Activated CD4-positive, alpha-beta T cell treated with anti-CD3 and anti-CD28 coated beads, Interleukin-2, amount 10 ng/mL, durations not matched to agents 7 days and 5 days (primary cell): ENCODE measurements at regions not wholly inside any gene's neighbourhood (a gene's known extent, or its start where the extent isn't known, plus 50 kb on each side); places are given as distances from the start of the nearest gene placed in this dataset.
"Not testable (repeated sequence)": the region's sequence is repeated elsewhere in the genome, so short reads cannot be mapped to it uniquely, and the experiment has no call there.

Source experiments
- CTCF ChIA-PET: fragments of 350-600 bp; sonication (Branson Sonifier 250); formaldehyde crosslinking; loops from one replicate; lab custom pipeline; 2021; ENCODE audit warnings: antibody characterized with exemption; lab: Charles Lee
- POLR2A ChIA-PET: fragments of 350-600 bp; sonication (Branson Sonifier 250); formaldehyde crosslinking; loops from one replicate; lab custom pipeline; 2021; ENCODE audit warnings: antibody characterized with exemption; lab: Charles Lee
- DNase-seq: peaks from one replicate; pipeline ENCODE4 v3.0.0-alpha.2; 2020
- H3K27ac Mint-ChIP-seq: one replicate; pipeline ENCODE4 v1.8.0; 2021; ENCODE audit warnings: mild to moderate bottlenecking, moderate library complexity, mixed read lengths
- H3K27me3 Mint-ChIP-seq: one replicate; pipeline ENCODE4 v1.8.0; 2021; ENCODE audit warnings: mixed read lengths
- H3K36me3 Mint-ChIP-seq: one replicate; pipeline ENCODE4 v1.8.0; 2021; ENCODE audit warnings: low read depth, mixed read lengths
- H3K4me1 Mint-ChIP-seq: one replicate; pipeline ENCODE4 v1.8.0; 2021; ENCODE audit warnings: mixed read lengths
- H3K4me3 Mint-ChIP-seq: one replicate; pipeline ENCODE4 v1.8.0; 2021; ENCODE audit warnings: mild to moderate bottlenecking, moderate library complexity, mixed read lengths
- H3K9me3 Mint-ChIP-seq: one replicate; pipeline ENCODE4 v1.8.0; 2021; ENCODE audit warnings: mixed read lengths

- Mint-ChIP-seq H3K27ac (no peak overlapping the region), H3K9me3 (no peaks in the 10 kb centered on the region), H3K27me3 (peaks cover 4% of the 10 kb centered on the region), H3K36me3 (no peaks in the 10 kb centered on the region), H3K4me1 (no peaks in the 10 kb centered on the region), H3K4me3 (no peak overlapping the region)
- no peak for DNase-seq
- ChIA-PET CTCF (no interaction called here), POLR2A (no interaction called here)
These were observed 50.9 kb upstream of the UBASH3B start for GRCh38 chr11:122604621-122605020.

- H3K4me1 Mint-ChIP-seq = no peaks in the 10 kb centered on the region
- no peak overlapping the region for H3K4me3 Mint-ChIP-seq
- no peaks in the 10 kb centered on the region for H3K9me3 Mint-ChIP-seq
- no peak for DNase-seq
- CTCF ChIA-PET = interaction anchor here (0.6 to 1.2 kb wide), 2 partner anchors 20 to 290 kb away, joined by 3 read pairs; no protein-coding TSS in a partner anchor
- H3K27me3 Mint-ChIP-seq = peaks cover 10% of the 10 kb centered on the region
- H3K36me3 Mint-ChIP-seq = no peaks in the 10 kb centered on the region
- POLR2A ChIA-PET = no interaction called here
- H3K27ac Mint-ChIP-seq = no peak overlapping the region
These were observed 54.1 kb upstream of the UBASH3B start for GRCh38 chr11:122601141-122602125.

GRCh38 chr11:122600290-122600689 lies 55.2 kb upstream of the UBASH3B start:
- no peaks in the 10 kb centered on the region for H3K36me3 Mint-ChIP-seq

GRCh38 chr11:122599434-122599833 lies 56.1 kb upstream of the UBASH3B start:
- Mint-ChIP-seq H3K4me3 (no peak overlapping the region), H3K27ac (no peak overlapping the region), H3K36me3 (no peaks in the 10 kb centered on the region), H3K9me3 (no peaks in the 10 kb centered on the region), H3K4me1 (no peaks in the 10 kb centered on the region), H3K27me3 (peaks cover 10% of the 10 kb centered on the region)
- ChIA-PET POLR2A (no interaction called here), CTCF (interaction anchor here (0.7 kb wide), 1 partner anchor 1840 kb away, joined by 4 read pairs; no protein-coding TSS in a partner anchor)
- DNase-seq = no peak

More at GRCh38 chr11:122600290-122600689, 55.2 kb upstream of the UBASH3B start:
- H3K4me3 Mint-ChIP-seq = no peak overlapping the region
- no peaks in the 10 kb centered on the region for H3K9me3 Mint-ChIP-seq
- H3K4me1 Mint-ChIP-seq = no peaks in the 10 kb centered on the region
- ChIA-PET POLR2A (interaction anchor here (0.8 kb wide), 1 partner anchor 198 kb away, joined by 7 read pairs; no protein-coding TSS in a partner anchor), CTCF (interaction anchor here (1.2 kb wide), 1 partner anchor 19 kb away, joined by 3 read pairs; no protein-coding TSS in a partner anchor)
- H3K27me3 Mint-ChIP-seq = peaks cover 11% of the 10 kb centered on the region
- DNase-seq = no peak
- H3K27ac Mint-ChIP-seq = no peak overlapping the region

GRCh38 chr11:122598971-122599370 lies 56.6 kb upstream of the UBASH3B start:
- POLR2A ChIA-PET = no interaction called here
- Mint-ChIP-seq H3K27me3 (peaks cover 10% of the 10 kb centered on the region), H3K9me3 (no peaks in the 10 kb centered on the region), H3K36me3 (no peaks in the 10 kb centered on the region), H3K4me3 (no peak overlapping the region), H3K4me1 (no peaks in the 10 kb centered on the region), H3K27ac (no peak overlapping the region)
- no peak for DNase-seq
- CTCF ChIA-PET = interaction anchor here (0.7 kb wide), 2 partner anchors 1475 to 1840 kb away, joined by 3 to 4 read pairs; no protein-coding TSS in a partner anchor

GRCh38 chr11:122597511-122597910 lies 58.0 kb upstream of the UBASH3B start:
- Mint-ChIP-seq H3K4me1 (no peaks in the 10 kb centered on the region), H3K27me3 (peaks cover 19% of the 10 kb centered on the region), H3K36me3 (no peaks in the 10 kb centered on the region), H3K9me3 (no peaks in the 10 kb centered on the region), H3K4me3 (no peak overlapping the region), H3K27ac (no peak overlapping the region)
- ChIA-PET POLR2A (no interaction called here), CTCF (interaction anchor here (0.6 kb wide), 1 partner anchor 22 kb away, joined by 3 read pairs; no protein-coding TSS in a partner anchor)
- no peak for DNase-seq

GRCh38 chr11:122594986-122595645 lies 60.4 kb upstream of the UBASH3B start:
- ChIA-PET POLR2A (no interaction called here), CTCF (no interaction called here)
- peaks cover 22% of the 10 kb centered on the region for H3K27me3 Mint-ChIP-seq
- no peaks in the 10 kb centered on the region for H3K9me3 Mint-ChIP-seq
- H3K36me3 Mint-ChIP-seq = no peaks in the 10 kb centered on the region
- no peaks in the 10 kb centered on the region for H3K4me1 Mint-ChIP-seq
- no peak overlapping the region for H3K27ac Mint-ChIP-seq
- H3K4me3 Mint-ChIP-seq = no peak overlapping the region
- DNase-seq = no peak

- Mint-ChIP-seq H3K9me3 (no peaks in the 10 kb centered on the region), H3K4me3 (no peak overlapping the region), H3K27me3 (peaks cover 20% of the 10 kb centered on the region), H3K27ac (no peak overlapping the region), H3K36me3 (no peaks in the 10 kb centered on the region), H3K4me1 (no peaks in the 10 kb centered on the region)
- ChIA-PET POLR2A (no interaction called here), CTCF (no interaction called here)
- DNase-seq = no peak
These were observed 61.8 kb upstream of the UBASH3B start for GRCh38 chr11:122593473-122594420.

- no peaks in the 10 kb centered on the region for H3K36me3 Mint-ChIP-seq
- H3K27me3 Mint-ChIP-seq = peaks cover 20% of the 10 kb centered on the region
- no peak overlapping the region for H3K4me3 Mint-ChIP-seq
- ChIA-PET POLR2A (no interaction called here), CTCF (no interaction called here)
- no peak for DNase-seq
- H3K27ac Mint-ChIP-seq = no peak overlapping the region
- no peaks in the 10 kb centered on the region for H3K4me1 Mint-ChIP-seq
- H3K9me3 Mint-ChIP-seq = no peaks in the 10 kb centered on the region
These were observed 62.9 kb upstream of the UBASH3B start for GRCh38 chr11:122592641-122593040.

- no peak overlapping the region for H3K27ac Mint-ChIP-seq
- peaks cover 5% of the 10 kb centered on the region for H3K9me3 Mint-ChIP-seq
- CTCF ChIA-PET = interaction anchor here (0.8 kb wide), 1 partner anchor 162 kb away, joined by 6 read pairs; no protein-coding TSS in a partner anchor
- H3K27me3 Mint-ChIP-seq = peaks cover 4% of the 10 kb centered on the region
- DNase-seq = no peak
- H3K4me3 Mint-ChIP-seq = no peak overlapping the region
- peaks cover 12% of the 10 kb centered on the region for H3K4me1 Mint-ChIP-seq
- POLR2A ChIA-PET = no interaction called here
- no peaks in the 10 kb centered on the region for H3K36me3 Mint-ChIP-seq
These were observed 70.9 kb upstream of the UBASH3B start for GRCh38 chr11:122584670-122585069.

GRCh38 chr11:122580071-122580470 lies 75.5 kb upstream of the UBASH3B start:
- H3K27me3 Mint-ChIP-seq, DNase-seq, H3K9me3 Mint-ChIP-seq, POLR2A ChIA-PET, H3K27ac Mint-ChIP-seq, H3K4me3 Mint-ChIP-seq, H3K36me3 Mint-ChIP-seq: not testable (repeated sequence)
- peaks cover 12% of the 10 kb centered on the region for H3K4me1 Mint-ChIP-seq
- CTCF ChIA-PET = interaction anchor here (0.6 to 1.9 kb wide), 11 partner anchors 12 to 805 kb away, joined by 3 to 9 read pairs (median 4); no protein-coding TSS in a partner anchor
